ENCODE measurements at regions not wholly inside any gene's neighbourhood (a gene's known extent, or its start where the extent isn't known, plus 50 kb on each side); places are given as distances from the start of the nearest gene placed in this dataset.

DNA sequence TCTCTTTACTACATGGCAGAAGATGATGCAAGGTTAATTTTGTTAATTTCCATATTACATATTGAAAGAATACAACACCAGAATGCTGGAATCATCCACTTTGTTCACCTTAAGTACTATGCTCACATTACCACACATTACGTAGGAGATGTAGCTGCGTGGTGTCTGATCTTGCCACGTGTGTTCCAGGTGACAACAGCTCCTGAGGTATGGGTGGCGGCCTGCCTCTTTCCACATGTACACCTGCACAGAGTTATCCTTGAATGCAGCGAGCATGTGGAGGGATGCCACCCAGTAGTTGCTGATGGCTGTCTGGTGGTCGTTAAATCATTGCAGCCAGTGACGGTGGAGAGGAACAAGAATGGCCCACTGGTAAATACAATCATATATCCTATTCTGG is 740.5 kb upstream of the EEF2KMT start:
- in situ Hi-C loops (cut with HindIII; ENCODE audit: low pct_unique_long_range_greater_than_20kb, low sequenced_read_pairs), result no loop called here
- no peak for DNase-seq (ENCODE audit: low read depth, low spot score)

DNA sequence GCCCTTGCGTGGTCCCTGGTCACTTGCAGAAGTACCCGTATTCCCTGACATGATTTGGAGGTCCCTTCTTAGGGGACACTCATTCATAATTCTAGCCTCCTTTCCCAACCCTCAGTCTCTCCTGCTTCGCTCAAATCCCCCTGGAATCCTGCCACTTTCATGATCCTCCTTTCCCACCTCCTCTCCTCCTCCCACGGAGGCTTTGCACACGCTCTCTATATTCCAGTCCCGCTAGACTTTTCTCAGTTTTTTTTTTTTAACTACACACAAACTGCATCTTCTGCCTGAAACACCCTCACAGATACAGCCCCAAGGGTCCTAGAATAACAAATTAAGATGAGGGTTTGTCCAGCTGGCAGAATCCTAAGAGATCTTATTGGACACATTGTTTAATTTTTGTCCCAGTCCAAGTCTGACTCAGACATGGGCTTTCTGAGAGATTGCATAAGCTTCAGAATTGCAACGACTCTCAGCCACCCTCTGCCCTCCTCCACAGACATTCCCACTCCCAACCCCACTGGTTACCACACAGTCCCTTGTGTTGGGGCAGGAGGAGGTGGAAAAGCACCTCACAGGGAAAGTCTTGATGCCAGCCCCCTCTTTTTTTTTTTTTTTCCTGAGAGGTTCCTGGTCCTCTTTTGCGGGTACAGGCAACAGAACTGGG is 739.5 kb upstream of the EEF2KMT start:
- DNase-seq (ENCODE audit: low read depth, low spot score), result no peak
- in situ Hi-C loops (cut with HindIII; ENCODE audit: low pct_unique_long_range_greater_than_20kb, low sequenced_read_pairs), result no loop called here

DNA sequence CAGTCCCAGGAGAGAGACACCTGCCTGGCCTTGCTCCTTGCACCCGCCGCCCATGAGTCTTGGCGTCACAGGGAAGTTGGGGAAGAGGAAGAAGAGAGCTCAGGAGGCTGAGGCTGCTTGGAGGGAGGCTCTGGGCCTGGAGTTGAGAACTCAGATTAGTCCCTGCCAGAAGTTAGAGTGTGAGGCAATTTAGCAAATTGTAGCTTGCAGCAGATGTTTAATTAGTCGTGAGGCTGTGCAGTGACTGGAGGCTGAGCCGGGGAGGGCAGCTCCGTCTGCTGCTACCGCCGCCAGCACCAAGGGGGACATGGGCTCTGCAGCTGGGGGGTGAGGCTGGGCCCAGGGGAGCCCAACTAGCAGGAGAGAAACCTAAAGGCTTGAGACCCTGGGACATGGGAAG is 738.3 kb upstream of the EEF2KMT start:
- in situ Hi-C loops (cut with HindIII; ENCODE audit: low pct_unique_long_range_greater_than_20kb, low sequenced_read_pairs), result no loop called here
- DNase-seq (ENCODE audit: low read depth, low spot score), result no peak

DNA sequence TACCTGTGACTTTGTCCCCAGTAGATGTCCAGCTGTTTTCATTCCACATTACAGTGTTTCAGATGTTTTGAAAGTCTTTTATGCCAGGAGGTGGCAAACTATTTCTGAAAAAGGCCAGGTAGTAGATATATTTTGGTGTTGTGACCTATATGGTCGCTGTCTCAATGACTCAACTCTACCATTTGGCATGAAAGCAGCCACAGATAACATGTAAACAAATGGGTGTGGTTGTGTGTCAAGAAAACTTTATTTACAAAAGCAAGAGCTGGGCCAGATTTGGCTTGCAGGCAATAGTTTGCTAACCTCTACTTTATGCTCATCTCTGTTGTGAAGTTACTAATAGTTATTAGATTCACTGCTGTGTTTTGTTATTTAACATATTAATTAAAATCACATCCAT is 728.7 kb upstream of the EEF2KMT start:
- in situ Hi-C loops (cut with HindIII; ENCODE audit: low pct_unique_long_range_greater_than_20kb, low sequenced_read_pairs), result no loop called here

DNA sequence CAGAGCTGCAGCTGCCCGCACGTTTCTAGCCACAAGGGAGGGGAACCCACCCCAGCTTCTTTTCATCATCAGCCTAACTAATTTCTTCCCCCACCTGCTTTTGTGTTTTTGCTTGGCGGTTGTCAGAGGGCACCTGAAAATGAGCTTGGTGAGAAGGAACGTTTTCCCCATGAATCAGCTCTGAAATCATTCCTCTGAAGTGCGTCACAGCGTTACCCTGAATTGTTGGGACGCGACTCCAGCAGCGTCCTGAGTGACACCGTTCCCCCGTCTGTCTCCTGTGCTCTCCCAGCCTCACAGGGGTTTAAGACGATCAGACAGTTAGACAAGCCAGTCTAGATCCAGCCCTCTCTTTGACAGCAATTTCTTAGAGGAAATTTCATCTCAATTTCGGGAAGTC is 722.9 kb upstream of the EEF2KMT start:
- DNase-seq (ENCODE audit: low read depth, low spot score), result no peak
- in situ Hi-C loops (cut with HindIII; ENCODE audit: low pct_unique_long_range_greater_than_20kb, low sequenced_read_pairs), result no loop called here

More for the DNA sequence above, 728.7 kb upstream of the EEF2KMT start:
- no peak for DNase-seq (ENCODE audit: low read depth, low spot score)

DNA sequence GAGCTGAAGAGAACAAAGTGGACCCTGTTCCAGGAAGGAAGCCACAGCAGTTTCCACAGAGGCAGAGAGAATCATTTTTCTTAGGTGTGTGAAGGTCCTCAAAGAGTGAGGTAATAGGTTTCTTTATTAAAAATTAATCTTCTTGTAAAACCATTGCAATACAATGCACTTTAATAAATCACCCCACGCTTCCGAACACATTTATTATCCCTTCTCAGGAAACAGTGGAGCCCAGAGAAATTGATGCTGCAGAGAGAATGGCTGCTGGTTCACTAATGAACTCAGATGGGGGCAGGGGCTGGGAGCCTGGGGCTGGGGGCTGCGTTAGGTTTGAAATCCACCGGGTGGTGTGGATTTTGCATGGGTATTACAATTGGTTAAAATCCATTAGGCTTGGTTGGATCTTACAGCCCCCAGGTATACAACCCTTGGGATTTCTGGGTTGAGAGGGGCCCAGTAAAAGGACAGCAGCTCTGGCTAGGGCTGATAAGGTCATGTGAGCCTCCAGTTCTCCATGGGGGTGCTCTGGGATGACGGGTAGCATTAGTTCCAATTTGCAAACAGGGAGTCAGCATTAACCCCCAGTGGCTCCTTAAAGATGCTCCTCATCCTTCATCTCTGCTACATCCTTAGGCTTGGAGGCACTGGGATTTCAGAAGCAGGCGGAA is 718.1 kb upstream of the EEF2KMT start:
- DNase-seq (ENCODE audit: low read depth, low spot score), result no peak
- in situ Hi-C loops (cut with HindIII; ENCODE audit: low pct_unique_long_range_greater_than_20kb, low sequenced_read_pairs), result no loop called here

DNA sequence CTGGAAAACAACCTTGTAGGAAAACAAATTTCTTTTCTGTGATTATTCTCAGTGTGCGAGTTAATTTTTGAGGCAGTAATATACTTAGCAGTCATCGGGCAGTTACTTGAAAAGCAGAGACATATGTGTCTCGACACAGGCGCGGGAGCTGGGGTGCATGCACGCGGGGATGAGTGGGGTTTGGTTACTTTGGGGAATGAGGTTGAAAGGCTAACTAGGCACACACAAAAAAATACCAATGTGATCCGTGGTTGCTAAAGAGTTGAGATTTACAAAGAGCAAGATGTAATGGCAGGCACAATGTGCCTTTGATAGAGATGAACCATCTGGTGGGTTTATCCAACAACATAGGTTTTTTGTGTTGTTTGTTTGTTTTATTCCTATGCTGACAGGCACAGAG is 703.8 kb upstream of the EEF2KMT start:
- in situ Hi-C loops (cut with HindIII; ENCODE audit: low pct_unique_long_range_greater_than_20kb, low sequenced_read_pairs), result no loop called here
- DNase-seq (ENCODE audit: low read depth, low spot score), result no peak

DNA sequence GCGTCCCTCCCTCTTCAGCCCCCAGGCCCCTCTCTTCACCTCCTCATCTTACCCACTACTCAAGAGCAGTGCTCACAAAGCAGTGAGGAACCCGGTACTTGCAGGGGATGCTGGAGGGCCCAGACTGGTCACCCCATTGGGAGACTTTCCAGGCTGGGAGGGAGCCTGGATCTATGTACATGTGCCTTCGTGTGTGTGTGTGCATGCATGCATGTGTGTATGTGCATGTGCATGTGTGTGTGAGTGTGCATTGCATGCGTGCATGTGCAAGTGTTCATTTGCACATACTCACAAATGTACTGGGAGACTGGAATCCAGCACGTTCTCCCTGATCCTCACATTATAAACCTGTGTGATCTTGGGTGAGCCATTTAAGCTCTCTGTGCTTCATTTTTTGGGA is 696.0 kb upstream of the EEF2KMT start:
- in situ Hi-C loops (cut with HindIII; ENCODE audit: low pct_unique_long_range_greater_than_20kb, low sequenced_read_pairs), result no loop called here
- DNase-seq (ENCODE audit: low read depth, low spot score), result no peak

DNA sequence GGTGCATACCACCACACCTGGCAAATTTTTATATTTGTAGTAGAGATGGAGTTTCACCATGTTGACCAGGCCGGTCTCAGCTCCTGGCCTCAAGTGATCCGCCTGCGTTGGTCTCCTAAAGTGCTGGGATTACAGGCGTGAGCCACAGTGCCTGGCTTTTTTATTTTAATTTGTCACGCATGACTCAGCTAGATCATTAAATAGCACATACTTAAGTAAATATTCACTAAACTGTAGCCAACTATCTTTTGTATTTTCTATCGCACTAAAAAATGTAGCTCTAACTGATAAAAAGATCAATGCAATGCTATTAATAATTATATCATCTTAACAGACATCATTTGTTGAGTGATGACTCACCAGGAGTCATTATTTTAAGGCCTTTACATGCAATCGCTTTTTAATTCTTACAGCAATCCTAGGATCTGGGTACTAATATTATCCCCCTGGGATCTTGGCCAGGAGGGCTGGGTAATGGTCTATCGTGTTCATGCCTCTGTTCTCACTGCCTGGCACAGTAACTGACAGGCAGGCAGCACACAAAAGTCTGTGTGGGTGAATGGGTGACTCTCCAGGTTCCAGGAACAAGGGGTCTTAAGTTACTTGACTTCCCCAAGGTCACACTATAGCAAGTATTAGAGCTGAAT is 693.5 kb upstream of the EEF2KMT start:
- in situ Hi-C loops (cut with HindIII; ENCODE audit: low pct_unique_long_range_greater_than_20kb, low sequenced_read_pairs), result no loop called here
- no peak for DNase-seq (ENCODE audit: low read depth, low spot score)

DNA sequence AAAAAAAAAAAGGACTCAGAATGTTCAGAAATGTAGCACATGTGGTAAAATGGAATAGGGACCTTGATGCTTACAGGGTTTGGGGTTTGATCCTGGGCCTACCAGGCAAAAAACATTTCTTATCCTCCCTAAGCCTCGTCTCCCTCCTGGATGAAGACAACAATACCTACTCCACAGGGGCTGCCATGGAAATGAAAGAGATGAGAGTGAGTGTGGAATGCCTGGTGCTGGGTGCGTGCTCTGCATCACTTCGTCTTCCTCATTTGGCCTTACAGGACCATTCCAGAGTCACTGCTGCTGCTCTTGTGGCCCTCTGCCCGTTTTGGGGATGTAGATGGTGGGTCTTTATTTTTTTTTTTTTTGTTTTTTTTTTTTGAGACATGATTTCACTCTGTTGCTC is 692.9 kb upstream of the EEF2KMT start:
- DNase-seq (ENCODE audit: low read depth, low spot score), result no peak
- in situ Hi-C loops (cut with HindIII; ENCODE audit: low pct_unique_long_range_greater_than_20kb, low sequenced_read_pairs), result no loop called here

DNA sequence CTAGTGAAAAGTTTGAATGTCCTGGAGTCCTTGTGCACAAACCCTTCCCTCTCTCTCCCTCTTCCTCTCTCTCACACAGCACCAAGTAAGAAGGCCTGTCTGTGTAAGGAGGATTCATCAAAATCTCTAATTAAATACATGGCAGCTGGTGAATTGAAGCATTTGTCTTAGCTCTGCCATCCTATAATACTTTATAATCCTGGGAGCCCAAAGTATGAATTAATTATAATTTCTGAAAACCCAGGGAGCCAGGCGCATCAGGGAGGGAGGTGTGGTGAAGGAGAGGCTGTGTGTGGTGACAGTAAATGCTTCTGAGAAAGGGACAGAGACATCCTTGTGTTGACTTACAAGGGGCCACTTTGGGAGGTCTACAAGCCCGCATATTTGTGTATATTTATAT is 691.4 kb upstream of the EEF2KMT start:
- in situ Hi-C loops (cut with HindIII; ENCODE audit: low pct_unique_long_range_greater_than_20kb, low sequenced_read_pairs), result no loop called here
- no peak for DNase-seq (ENCODE audit: low read depth, low spot score)

DNA sequence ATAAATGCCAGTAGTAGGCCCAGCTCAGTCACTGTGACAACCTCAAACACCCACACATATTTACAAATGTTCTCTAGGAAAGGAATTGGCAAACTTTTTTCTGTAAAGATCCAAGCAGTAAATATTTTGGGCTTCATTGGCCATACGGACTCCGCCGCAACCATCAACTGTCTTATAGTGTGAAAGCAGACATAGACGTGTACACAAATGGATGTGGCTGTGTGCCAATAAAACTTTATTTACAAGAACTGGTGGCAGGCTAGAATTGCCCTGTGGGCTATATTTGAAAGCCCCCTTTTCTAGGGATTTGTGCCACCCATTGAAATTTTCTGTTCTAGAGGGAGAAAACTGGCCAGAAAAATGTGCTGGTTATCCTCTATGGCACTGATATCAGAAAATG is 683.8 kb upstream of the EEF2KMT start:
- DNase-seq (ENCODE audit: low read depth, low spot score), result no peak
- in situ Hi-C loops (cut with HindIII; ENCODE audit: low pct_unique_long_range_greater_than_20kb, low sequenced_read_pairs), result no loop called here

DNA sequence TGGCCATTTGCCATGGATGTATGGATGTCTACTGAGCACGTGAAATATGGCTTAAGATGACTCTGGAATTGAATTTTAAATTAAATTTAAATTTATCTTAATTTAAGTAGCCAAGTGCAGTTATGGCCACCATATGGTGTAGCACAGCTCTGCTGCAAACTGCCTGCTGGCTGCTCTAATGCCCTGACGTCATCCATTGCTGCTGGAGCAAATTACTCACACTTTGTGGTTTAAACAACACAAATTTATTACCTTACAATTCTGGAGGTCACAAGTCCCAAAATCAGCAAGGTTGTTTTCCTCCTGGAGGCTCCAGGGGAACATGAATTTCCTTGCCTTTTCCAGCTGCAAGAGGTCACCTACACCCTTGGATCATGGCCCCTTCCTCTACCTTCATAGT is 679.3 kb upstream of the EEF2KMT start:
- in situ Hi-C loops (cut with HindIII; ENCODE audit: low pct_unique_long_range_greater_than_20kb, low sequenced_read_pairs), result no loop called here
- no peak for DNase-seq (ENCODE audit: low read depth, low spot score)

DNA sequence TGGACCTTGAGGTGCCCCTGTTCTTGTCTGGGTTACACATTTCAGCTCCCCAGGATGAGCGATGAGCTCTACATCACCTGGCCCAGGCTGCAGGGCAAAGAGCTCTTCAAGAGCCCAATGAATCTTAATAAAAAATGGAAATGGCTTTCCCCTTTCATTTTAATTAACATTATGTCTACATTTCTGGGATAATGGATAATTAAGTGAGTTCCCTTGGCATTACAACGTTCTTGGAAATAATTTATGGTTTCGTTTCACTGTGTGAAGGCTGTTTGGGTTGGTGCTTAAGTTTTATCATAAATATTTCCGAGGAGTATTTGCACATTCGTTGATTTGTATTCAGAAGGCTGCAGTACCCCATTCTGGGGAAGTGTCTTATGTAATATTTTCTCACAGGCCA is 678.3 kb upstream of the EEF2KMT start:
- in situ Hi-C loops (cut with HindIII; ENCODE audit: low pct_unique_long_range_greater_than_20kb, low sequenced_read_pairs), result no loop called here
- DNase-seq (ENCODE audit: low read depth, low spot score), result no peak

DNA sequence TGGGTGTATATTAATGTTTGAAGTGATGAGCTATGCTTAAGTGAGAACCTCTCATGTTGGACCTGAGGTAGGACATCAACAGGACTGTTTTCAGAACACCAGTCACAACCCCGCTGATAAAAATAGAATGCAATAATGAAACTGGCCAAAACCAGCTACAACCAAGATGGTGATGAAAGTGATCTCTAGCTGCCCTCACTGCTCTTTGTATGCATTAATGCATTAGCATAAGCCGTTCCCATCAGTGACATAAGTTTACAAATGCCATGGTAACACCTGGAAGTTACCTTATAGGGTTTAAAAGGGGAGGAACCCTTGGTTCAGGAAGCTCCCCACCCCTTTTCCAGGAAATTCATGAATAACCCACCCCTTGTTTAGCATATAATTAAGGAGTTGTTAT is 672.5 kb upstream of the EEF2KMT start:
- in situ Hi-C loops (cut with HindIII; ENCODE audit: low pct_unique_long_range_greater_than_20kb, low sequenced_read_pairs), result no loop called here
- no peak for DNase-seq (ENCODE audit: low read depth, low spot score)

DNA sequence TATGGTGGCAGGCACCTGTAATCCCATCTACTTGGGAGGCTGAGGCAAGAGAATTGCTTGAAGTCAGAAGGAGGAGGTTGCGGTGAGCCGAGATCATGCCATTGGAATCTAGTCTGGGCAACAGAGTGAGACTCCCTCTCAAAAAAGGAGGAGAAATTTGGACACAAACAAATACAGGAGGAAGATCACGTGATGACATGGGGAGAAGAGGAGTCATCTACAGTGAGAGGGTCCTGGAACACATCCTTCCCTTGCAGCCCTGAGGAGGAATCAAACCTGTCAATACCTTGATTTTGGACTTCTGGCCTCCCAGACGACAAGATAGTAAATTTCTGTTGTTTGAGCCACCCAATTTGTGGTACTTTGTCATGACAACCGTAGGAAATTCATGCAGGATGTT is 671.9 kb upstream of the EEF2KMT start:
- DNase-seq (ENCODE audit: low read depth, low spot score), result no peak
- in situ Hi-C loops (cut with HindIII; ENCODE audit: low pct_unique_long_range_greater_than_20kb, low sequenced_read_pairs), result no loop called here

DNA sequence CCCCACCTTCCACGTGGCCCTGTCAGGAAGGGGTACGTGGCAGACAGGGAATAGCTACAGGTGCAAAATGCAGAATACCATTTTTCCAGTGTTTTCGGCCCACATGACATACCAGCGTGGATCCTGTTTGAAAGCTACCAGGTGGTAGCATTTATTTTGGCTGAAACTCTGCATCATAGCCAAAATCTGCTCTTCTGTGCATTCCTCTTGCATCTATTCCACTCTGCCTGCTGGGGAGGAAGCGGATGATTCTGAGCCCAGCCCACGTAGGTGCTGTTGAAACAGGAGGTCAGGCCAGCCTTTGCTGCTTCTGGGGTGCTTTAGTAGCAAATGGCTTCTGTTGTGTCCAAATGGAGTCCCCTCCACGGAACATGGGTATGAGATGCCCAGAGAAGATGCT is 670.9 kb upstream of the EEF2KMT start:
- in situ Hi-C loops (cut with HindIII; ENCODE audit: low pct_unique_long_range_greater_than_20kb, low sequenced_read_pairs), result no loop called here
- no peak for DNase-seq (ENCODE audit: low read depth, low spot score)

DNA sequence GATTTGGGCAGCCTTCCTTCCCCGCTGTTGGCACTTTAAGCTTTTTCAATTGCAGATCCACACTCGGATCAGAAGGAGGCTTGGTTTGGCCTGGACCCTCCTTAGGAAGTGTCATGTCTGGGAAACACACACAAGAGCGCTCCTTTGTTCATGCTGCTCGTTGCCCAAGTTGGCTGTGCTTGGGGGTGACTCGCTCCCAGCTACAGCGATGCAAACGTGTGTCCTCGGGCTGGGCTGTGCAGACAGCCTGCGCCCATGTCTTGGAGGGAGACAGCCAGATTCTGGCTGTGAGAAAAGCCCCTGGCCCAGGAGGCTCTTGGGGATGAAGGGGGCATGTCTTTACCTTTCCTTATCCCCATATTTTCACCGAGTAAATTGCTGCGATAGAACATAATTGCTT is 665.6 kb upstream of the EEF2KMT start:
- in situ Hi-C loops (cut with HindIII; ENCODE audit: low pct_unique_long_range_greater_than_20kb, low sequenced_read_pairs), result no loop called here
- DNase-seq (ENCODE audit: low read depth, low spot score), result no peak

DNA sequence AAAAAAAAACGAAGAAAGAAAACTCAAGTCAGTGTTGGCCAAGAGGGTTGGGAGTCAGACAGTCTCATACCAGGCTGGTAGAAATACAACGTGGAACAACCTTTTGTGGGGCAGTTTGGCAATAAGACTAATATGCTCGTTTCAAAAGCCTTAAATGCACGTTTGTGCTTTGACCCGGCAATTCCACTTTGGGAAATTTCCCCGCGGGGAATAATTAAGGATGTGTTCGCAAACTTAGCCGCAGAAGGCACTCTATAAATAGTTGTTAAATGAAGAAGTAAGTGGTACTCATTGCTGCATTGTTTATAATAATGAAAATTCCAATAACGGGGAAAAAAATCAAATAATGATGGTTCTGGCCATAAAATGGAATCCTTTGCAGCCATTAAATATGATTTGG is 664.8 kb upstream of the EEF2KMT start:
- in situ Hi-C loops (cut with HindIII; ENCODE audit: low pct_unique_long_range_greater_than_20kb, low sequenced_read_pairs), result no loop called here
- DNase-seq (ENCODE audit: low read depth, low spot score), result no peak
